HEK293 (cell line): ENCODE measurements at regions not wholly inside any gene's neighbourhood (a gene's known extent, or its start where the extent isn't known, plus 50 kb on each side); places are given as distances from the start of the nearest gene placed in this dataset.

Experiments
- CTCF ChIA-PET: fragments of 350-600 bp; formaldehyde crosslinking; extraction: SDS; loops from one replicate; lab custom pipeline; 2021; ENCODE audit warnings: antibody characterized with exemption; lab: Yijun Ruan, JAX
- POLR2A ChIA-PET: fragments of 300-600 bp; formaldehyde crosslinking; extraction: SDS; loops from one replicate; lab custom pipeline; 2020; ENCODE audit warnings: antibody characterized with exemption, inconsistent platforms; lab: Yijun Ruan, JAX
- H3K27ac ChIP-seq: fragments of 200-500 bp; sonication (Bioruptor generic); 2 replicates; pipeline ENCODE4 v1.5.1; 2014; ENCODE audit warnings: low read depth, low read length, control low read depth, inconsistent platforms; ENCODE audit errors: extremely low read depth
- H3K36me3 ChIP-seq, 2 experiments: fragments of 200-500 bp in 1 of 2; sonication (Bioruptor generic) in 1 of 2; 1 replicate in 1 of 2; 2 replicates in 1 of 2; pipeline ENCODE4 v1.5.1; 2014 to 2017; ENCODE audit warnings: inconsistent platforms in 2 of 2, low read length in 2 of 2; ENCODE audit not compliant: control insufficient read depth in 2 of 2, insufficient read depth in 1 of 2
- H3K4me1 ChIP-seq: fragments of 200-500 bp; sonication (Bioruptor generic); 2 replicates; pipeline ENCODE4 v1.5.1; 2014; ENCODE audit warnings: mild to moderate bottlenecking, low read length, inconsistent platforms; ENCODE audit not compliant: control insufficient read depth, insufficient read depth
- H3K4me3 ChIP-seq: 2 replicates; pipeline ENCODE4 v1.5.1; 2011; ENCODE audit warnings: low read depth, mild to moderate bottlenecking, control low read depth, low read length, moderate library complexity
- H3K9me3 ChIP-seq: fragments of 200-500 bp; sonication (Bioruptor generic); 2 replicates; pipeline ENCODE4 v1.5.1; 2014; ENCODE audit warnings: low read depth, low read length, inconsistent platforms; ENCODE audit not compliant: control insufficient read depth, insufficient read depth
- ATF2 ChIP-seq: fragments of 450-650 bp; formaldehyde crosslinking; IDR thresholded peaks from 2 replicates; pipeline ENCODE4 v1.5.1; 2016; ENCODE audit warnings: missing biosample characterization, missing genetic modification characterization, low read depth
- FEZF1 ChIP-seq: fragments of 450-650 bp; formaldehyde crosslinking; IDR thresholded peaks from 2 replicates; pipeline ENCODE4 v1.5.1; 2016; ENCODE audit warnings: missing biosample characterization, missing genetic modification characterization
- HOXC10 ChIP-seq: sonication (generic); formaldehyde crosslinking; IDR thresholded peaks from 2 replicates; pipeline ENCODE4 v1.8.1; 2023; ENCODE audit warnings: mild to moderate bottlenecking, missing genetic modification reagents
- SP7 ChIP-seq: fragments of 450-650 bp; formaldehyde crosslinking; IDR thresholded peaks from 2 replicates; pipeline ENCODE4 v1.5.1; 2016; ENCODE audit warnings: missing biosample characterization, missing genetic modification characterization
- ZNF112 ChIP-seq: fragments of 450-650 bp; formaldehyde crosslinking; IDR thresholded peaks from 2 replicates; pipeline ENCODE4 v1.5.0; 2017; ENCODE audit warnings: missing biosample characterization, missing genetic modification characterization
- ZNF146 ChIP-seq: fragments of 450-650 bp; formaldehyde crosslinking; IDR thresholded peaks from 2 replicates; pipeline ENCODE4 v1.5.1; 2016; ENCODE audit warnings: missing biosample characterization, missing genetic modification characterization
- ZNF169 ChIP-seq: fragments of 450-650 bp; formaldehyde crosslinking; IDR thresholded peaks from 2 replicates; pipeline ENCODE4 v1.5.1; 2016; ENCODE audit warnings: missing biosample characterization, missing genetic modification characterization
- ZNF174 ChIP-seq: fragments of 450-650 bp; formaldehyde crosslinking; IDR thresholded peaks from 2 replicates; pipeline ENCODE4 v1.5.0; 2017; ENCODE audit warnings: missing biosample characterization, mild to moderate bottlenecking, missing genetic modification characterization
- ZNF202 ChIP-seq: fragments of 450-650 bp; formaldehyde crosslinking; IDR thresholded peaks from 2 replicates; pipeline ENCODE4 v1.5.1; 2016; ENCODE audit warnings: missing biosample characterization, missing genetic modification characterization, borderline replicate concordance
- ZNF221 ChIP-seq: fragments of 450-650 bp; formaldehyde crosslinking; IDR thresholded peaks from 2 replicates; pipeline ENCODE4 v1.5.1; 2017; ENCODE audit warnings: missing biosample characterization, missing genetic modification characterization, borderline replicate concordance
- ZNF280C ChIP-seq: fragments of 450-650 bp; formaldehyde crosslinking; IDR thresholded peaks from 2 replicates; pipeline ENCODE4 v1.5.1; 2016; ENCODE audit warnings: missing biosample characterization, missing genetic modification characterization
- ZNF280D ChIP-seq: fragments of 450-650 bp; formaldehyde crosslinking; IDR thresholded peaks from 2 replicates; pipeline ENCODE4 v1.5.1; 2016; ENCODE audit warnings: missing biosample characterization, missing genetic modification characterization
- ZNF426 ChIP-seq: fragments of 450-650 bp; formaldehyde crosslinking; IDR thresholded peaks from 2 replicates; pipeline ENCODE4 v1.5.1; 2017; ENCODE audit warnings: missing biosample characterization, missing genetic modification characterization, mild to moderate bottlenecking, inconsistent platforms, moderate library complexity
- ZNF514 ChIP-seq: fragments of 450-650 bp; formaldehyde crosslinking; IDR thresholded peaks from 2 replicates; pipeline ENCODE4 v1.5.1; 2016; ENCODE audit warnings: missing biosample characterization, missing genetic modification characterization
- ZNF623 ChIP-seq: fragments of 450-650 bp; formaldehyde crosslinking; IDR thresholded peaks from 2 replicates; pipeline ENCODE4 v1.5.1; 2016; ENCODE audit warnings: missing biosample characterization, missing genetic modification characterization
- ZNF658 ChIP-seq: fragments of 450-650 bp; formaldehyde crosslinking; IDR thresholded peaks from 2 replicates; pipeline ENCODE4; 2016; ENCODE audit warnings: missing biosample characterization, missing genetic modification characterization
- ZNF664 ChIP-seq: fragments of 450-650 bp; formaldehyde crosslinking; IDR thresholded peaks from 2 replicates; pipeline ENCODE4 v1.5.1; 2016; ENCODE audit warnings: missing biosample characterization, missing genetic modification characterization
- ZNF76 ChIP-seq: fragments of 450-650 bp; formaldehyde crosslinking; IDR thresholded peaks from 2 replicates; pipeline ENCODE4; 2016; ENCODE audit warnings: low read depth, missing biosample characterization, missing genetic modification characterization, borderline replicate concordance
- TF ChIP-seq, protein P1 (sequence below): fragments of 450-650 bp; formaldehyde crosslinking; IDR thresholded peaks from 2 replicates; pipeline ENCODE4 v1.5.1; 2016; ENCODE audit warnings: missing biosample characterization, missing genetic modification characterization
- TF ChIP-seq, protein P2 (sequence below): fragments of 450-650 bp; formaldehyde crosslinking; IDR thresholded peaks from 2 replicates; pipeline ENCODE4 v1.5.1; 2016; ENCODE audit warnings: missing biosample characterization, missing genetic modification characterization
- TF ChIP-seq, protein P3 (sequence below): fragments of 450-650 bp; formaldehyde crosslinking; IDR thresholded peaks from 2 replicates; pipeline ENCODE4 v1.5.1; 2017; ENCODE audit warnings: missing biosample characterization, missing genetic modification characterization

DNA sequence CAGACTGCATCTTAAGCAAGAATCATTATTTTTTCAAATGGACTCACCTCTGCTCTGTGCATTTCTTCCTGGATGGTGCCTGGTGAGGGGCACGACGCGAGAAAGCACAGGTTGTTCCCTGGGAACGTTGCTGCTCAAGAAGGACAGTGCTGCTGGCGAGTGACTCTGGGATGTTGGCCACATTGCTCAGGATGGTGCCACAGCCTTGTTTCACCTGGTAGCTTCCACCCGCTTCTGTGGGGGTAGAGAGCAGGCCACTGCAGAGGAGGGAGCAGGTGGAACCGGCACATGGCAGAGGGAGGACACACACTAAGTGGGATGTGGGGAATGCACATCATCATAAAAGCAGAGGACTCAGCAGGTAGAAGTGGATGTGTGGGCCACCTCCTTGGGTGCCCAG is 444.7 kb downstream of the TCERG1L start:
- Histone ChIP-seq H3K27ac (no peak overlapping the region), H3K4me3 (no peak overlapping the region), H3K36me3 (no peaks in the 10 kb centered on the region)
- no peak for TF ChIP-seq FEZF1 (tag by site-specific recombination)
- no peak for TF ChIP-seq ZNF202 (tag by site-specific recombination)
- TF ChIP-seq ZNF514 (tag by site-specific recombination), result no peak
- TF ChIP-seq ZNF280D (tag by site-specific recombination), result no peak
- TF ChIP-seq, protein P1, sequence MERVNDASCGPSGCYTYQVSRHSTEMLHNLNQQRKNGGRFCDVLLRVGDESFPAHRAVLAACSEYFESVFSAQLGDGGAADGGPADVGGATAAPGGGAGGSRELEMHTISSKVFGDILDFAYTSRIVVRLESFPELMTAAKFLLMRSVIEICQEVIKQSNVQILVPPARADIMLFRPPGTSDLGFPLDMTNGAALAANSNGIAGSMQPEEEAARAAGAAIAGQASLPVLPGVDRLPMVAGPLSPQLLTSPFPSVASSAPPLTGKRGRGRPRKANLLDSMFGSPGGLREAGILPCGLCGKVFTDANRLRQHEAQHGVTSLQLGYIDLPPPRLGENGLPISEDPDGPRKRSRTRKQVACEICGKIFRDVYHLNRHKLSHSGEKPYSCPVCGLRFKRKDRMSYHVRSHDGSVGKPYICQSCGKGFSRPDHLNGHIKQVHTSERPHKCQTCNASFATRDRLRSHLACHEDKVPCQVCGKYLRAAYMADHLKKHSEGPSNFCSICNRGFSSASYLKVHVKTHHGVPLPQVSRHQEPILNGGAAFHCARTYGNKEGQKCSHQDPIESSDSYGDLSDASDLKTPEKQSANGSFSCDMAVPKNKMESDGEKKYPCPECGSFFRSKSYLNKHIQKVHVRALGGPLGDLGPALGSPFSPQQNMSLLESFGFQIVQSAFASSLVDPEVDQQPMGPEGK, result no peak
- TF ChIP-seq ZNF146 (tag by site-specific recombination), result no peak
- no peak for TF ChIP-seq ZNF280C (tag by site-specific recombination)
- TF ChIP-seq, protein P2, sequence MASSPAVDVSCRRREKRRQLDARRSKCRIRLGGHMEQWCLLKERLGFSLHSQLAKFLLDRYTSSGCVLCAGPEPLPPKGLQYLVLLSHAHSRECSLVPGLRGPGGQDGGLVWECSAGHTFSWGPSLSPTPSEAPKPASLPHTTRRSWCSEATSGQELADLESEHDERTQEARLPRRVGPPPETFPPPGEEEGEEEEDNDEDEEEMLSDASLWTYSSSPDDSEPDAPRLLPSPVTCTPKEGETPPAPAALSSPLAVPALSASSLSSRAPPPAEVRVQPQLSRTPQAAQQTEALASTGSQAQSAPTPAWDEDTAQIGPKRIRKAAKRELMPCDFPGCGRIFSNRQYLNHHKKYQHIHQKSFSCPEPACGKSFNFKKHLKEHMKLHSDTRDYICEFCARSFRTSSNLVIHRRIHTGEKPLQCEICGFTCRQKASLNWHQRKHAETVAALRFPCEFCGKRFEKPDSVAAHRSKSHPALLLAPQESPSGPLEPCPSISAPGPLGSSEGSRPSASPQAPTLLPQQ (tag by site-specific recombination), result no peak
- TF ChIP-seq ZNF664 (tag by site-specific recombination), result no peak
- no peak for TF ChIP-seq ZNF623
- no peak for TF ChIP-seq SP7
- TF ChIP-seq ZNF174 (tag by site-specific recombination), result no peak
- TF ChIP-seq, all 188 proteins: peak for 0
- no peaks in the 10 kb centered on the region for H3K4me1 ChIP-seq
- ChIA-PET CTCF (no interaction called here), POLR2A (no interaction called here)
- no peaks in the 10 kb centered on the region for H3K9me3 ChIP-seq

DNA sequence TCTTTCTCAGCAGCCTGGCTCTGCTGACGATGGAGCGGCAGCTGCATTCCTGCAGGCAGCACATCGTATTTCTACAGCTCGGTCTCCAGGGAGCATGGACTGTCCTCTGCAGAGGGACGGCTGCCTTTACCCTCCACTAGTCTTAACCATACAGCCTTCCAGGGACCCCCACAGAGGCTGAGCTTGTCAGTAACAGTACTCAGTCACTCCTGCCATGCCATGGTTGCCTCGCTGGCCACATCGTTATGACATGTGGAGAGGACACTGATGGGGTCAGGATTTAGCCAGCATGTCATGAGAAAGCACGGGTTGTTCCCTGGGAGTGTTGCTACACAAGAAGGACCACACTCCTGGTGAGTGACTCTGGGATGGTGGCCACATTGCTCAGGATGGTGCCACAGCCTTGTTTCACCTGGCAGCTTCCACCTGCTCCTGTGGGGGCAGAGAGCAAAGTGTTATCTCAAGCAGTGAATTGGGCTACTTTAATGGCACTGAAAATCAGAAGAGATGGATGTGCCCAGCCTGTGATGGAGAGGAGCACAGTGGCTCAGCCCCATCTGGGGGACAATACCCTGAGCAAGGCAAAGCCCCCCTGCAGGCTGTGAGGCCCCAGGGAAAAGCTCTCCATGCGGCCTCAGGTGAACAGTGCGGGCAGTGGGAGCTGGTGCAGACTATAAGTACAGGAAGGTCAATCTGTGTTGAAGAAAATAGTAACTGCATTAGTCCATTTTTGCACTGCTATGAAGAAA is 443.9 kb downstream of the TCERG1L start:
- CTCF ChIA-PET, result no interaction called here
- POLR2A ChIA-PET, result no interaction called here
- Histone ChIP-seq H3K4me3 (no peak overlapping the region), H3K9me3 (no peaks in the 10 kb centered on the region), H3K36me3 (no peaks in the 10 kb centered on the region), H3K27ac (no peak overlapping the region), H3K4me1 (no peaks in the 10 kb centered on the region)
- TF ChIP-seq, protein P3, sequence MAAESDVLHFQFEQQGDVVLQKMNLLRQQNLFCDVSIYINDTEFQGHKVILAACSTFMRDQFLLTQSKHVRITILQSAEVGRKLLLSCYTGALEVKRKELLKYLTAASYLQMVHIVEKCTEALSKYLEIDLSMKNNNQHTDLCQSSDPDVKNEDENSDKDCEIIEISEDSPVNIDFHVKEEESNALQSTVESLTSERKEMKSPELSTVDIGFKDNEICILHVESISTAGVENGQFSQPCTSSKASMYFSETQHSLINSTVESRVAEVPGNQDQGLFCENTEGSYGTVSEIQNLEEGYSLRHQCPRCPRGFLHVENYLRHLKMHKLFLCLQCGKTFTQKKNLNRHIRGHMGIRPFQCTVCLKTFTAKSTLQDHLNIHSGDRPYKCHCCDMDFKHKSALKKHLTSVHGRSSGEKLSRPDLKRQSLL (tag by site-specific recombination), result no peak
- no peak for TF ChIP-seq ZNF221 (tag by site-specific recombination)
- TF ChIP-seq ZNF76 (tag by site-specific recombination), result no peak
- TF ChIP-seq ZNF169 (tag by site-specific recombination), result no peak
- no peak for TF ChIP-seq ZNF658 (tag by site-specific recombination)
- no peak for TF ChIP-seq ATF2 (tag by site-specific recombination)
- no peak for TF ChIP-seq ZNF426 (tag by site-specific recombination)
- TF ChIP-seq HOXC10 (CRISPR knock-in tag), result no peak
- no peak for TF ChIP-seq ZNF112 (tag by site-specific recombination)
